ENCODE measurements at regions not wholly inside any gene's neighbourhood (a gene's known extent, or its start where the extent isn't known, plus 50 kb on each side); places are given as distances from the start of the nearest gene placed in this dataset.

DNA sequence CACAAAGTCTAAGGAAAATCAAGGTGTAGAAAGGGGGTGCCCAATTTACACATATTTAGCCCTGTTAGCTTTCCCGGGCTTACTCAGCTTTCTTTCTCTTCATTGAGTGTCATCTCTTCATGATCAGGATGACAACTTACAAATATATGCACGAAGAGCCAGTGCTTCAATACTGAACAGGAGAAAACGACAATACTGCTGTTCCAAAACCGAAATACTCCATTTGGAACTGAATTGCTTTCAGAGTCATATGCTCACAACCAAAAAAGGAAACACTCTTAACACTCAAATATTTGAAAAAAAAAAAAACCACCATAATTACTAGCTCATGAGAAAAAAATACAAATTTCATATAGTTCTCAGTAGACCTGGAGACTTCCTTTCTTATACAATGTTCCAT, 272.1 kb upstream of the DUSP10 start:
- TF ChIP-seq, protein P1, sequence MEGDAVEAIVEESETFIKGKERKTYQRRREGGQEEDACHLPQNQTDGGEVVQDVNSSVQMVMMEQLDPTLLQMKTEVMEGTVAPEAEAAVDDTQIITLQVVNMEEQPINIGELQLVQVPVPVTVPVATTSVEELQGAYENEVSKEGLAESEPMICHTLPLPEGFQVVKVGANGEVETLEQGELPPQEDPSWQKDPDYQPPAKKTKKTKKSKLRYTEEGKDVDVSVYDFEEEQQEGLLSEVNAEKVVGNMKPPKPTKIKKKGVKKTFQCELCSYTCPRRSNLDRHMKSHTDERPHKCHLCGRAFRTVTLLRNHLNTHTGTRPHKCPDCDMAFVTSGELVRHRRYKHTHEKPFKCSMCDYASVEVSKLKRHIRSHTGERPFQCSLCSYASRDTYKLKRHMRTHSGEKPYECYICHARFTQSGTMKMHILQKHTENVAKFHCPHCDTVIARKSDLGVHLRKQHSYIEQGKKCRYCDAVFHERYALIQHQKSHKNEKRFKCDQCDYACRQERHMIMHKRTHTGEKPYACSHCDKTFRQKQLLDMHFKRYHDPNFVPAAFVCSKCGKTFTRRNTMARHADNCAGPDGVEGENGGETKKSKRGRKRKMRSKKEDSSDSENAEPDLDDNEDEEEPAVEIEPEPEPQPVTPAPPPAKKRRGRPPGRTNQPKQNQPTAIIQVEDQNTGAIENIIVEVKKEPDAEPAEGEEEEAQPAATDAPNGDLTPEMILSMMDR (IDR thresholded peaks at IDR 0.05; ENCODE audit: low read depth, low read length): no peak

DNA sequence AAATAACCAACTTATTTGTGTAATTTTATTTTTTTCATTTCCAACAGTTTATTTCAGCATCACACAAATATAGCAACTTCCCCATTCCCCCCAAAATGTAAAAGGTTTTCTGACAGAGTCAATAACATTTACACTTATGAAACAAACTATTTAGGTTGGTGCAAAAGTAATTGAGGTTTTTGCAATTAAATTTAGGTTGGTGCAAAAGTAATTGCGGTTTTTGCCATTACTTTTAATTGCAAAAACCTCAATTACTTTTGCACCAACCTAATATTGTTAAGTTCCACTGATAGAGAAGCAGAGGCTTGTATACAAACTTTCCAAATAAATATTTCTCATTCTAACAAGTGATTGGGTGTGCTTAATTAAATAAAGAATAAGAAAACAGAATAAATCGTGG, 270.9 kb upstream of the DUSP10 start:
- no peak for DNase-seq (ENCODE audit: extremely low read depth, low read depth)
- TF ChIP-seq, protein P1 (IDR thresholded peaks at IDR 0.05; ENCODE audit: low read depth, low read length): no peak

More for the DNA sequence above, 272.1 kb upstream of the DUSP10 start:
- DNase-seq (ENCODE audit: extremely low read depth, low read depth): no peak

DNA sequence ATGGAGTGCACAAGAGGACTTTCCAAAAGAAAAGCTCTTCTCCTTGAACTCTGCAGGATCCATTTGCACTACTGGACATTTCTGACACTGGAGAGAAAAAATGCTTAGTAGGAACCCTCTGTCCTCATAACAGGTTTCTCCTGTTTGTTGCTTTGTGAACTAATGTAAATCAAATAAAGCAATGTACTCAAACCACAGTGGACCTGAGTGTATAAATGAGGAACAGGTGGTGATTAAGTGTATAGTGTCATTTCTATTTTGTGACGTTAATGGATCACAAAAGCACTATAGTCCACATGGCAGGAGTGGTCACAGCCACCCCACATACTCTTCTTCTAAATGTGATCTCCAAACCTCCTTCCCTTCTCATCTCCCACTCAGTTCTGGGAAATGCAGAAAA, 268.4 kb upstream of the DUSP10 start:
- TF ChIP-seq, protein P1 (IDR thresholded peaks at IDR 0.05; ENCODE audit: low read depth, low read length): no peak
- DNase-seq (ENCODE audit: extremely low read depth, low read depth): no peak

DNA sequence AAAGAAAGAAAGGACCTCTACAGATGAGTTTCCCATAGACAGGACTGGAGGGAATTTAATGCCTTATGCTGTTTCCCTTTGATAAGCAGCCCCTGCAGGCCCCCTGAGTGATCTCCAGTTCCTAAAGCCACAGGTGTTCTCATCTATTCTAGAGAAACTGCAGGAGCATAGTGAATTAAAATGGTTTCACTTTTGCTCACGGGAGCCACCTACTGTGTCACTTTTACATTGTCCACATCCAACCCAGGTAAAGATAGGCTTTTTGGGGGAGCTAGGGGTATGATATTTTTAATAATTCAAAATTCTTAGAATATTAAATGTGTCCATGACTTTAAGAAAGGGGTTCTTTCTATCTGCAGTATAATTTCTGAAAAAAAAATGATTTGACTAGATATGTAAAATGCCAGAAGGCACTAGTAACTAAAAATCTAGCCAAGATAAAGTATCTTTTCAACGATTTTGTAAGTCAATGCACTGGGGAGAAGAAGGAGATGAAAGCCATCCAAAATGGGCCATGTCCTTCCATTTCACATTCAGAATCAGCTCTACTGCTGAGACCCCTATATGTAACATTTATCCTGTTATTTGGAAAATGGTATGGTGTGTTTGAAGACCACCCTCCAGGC, 267.3 kb upstream of the DUSP10 start:
- TF ChIP-seq, protein P1 (IDR thresholded peaks at IDR 0.05; ENCODE audit: low read depth, low read length): peak; percentile 43

DNA sequence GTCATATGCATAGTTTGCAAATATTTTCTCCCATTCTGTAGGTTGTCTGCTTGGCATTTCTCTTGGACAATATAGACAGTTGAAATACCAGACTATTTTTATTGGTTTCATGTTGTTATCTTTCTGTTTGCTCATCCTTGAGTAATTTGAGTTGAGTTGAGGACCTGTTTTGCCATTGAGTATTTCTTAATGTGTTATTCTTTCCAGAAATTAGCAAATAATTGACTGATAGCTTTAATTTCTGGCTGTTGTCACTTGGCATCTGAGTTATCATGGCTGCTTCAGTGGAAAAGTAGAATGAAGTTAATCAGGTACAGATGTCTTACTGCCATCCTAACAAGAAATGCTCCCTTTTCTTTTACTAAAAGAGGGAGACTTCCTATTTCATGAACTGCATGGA, 264.8 kb upstream of the DUSP10 start:
- no peak for DNase-seq (ENCODE audit: extremely low read depth, low read depth)
- TF ChIP-seq, protein P1 (IDR thresholded peaks at IDR 0.05; ENCODE audit: low read depth, low read length): no peak

More for the DNA sequence above, 267.3 kb upstream of the DUSP10 start:
- DNase-seq (ENCODE audit: extremely low read depth, low read depth): no peak

DNA sequence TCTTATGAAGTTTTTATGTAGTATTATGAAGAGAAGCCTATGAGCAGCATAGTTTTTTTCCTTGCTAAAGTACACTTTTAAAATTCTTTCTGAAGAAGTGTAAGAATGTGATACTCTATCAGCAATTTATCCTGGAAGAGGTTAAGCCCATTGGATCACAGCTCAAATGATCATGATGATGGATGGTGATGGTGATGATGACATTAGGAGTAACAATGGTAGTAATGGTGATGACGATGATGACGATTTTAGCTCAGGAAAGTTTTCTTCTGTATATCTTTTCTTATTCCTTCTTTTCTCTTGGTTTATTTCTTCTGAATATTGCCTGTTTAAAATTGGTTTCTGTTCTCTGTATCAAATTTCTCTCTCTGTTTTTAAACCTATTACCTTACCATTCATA, 262.9 kb upstream of the DUSP10 start:
- TF ChIP-seq, protein P1 (IDR thresholded peaks at IDR 0.05; ENCODE audit: low read depth, low read length): no peak
- DNase-seq (ENCODE audit: extremely low read depth, low read depth): no peak

DNA sequence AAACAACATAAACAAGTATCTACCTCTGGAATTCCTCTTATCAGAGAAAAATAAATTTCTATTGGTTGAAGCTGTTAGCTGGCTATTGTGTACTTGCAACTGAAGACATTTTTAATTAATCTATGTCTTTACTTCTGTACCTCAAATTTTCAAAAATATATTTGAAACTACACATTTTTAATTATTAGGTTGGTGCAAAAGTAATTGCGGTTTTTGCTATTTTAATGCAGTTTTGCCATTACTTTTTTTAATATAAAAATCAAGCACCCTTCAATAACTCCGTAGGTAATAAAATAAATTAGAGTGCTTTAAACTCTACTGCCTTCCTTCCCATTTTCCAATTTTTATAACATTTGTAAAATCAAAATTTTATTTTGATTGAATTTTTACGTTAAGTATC, 262.1 kb upstream of the DUSP10 start:
- TF ChIP-seq, protein P1 (IDR thresholded peaks at IDR 0.05; ENCODE audit: low read depth, low read length): no peak
- no peak for DNase-seq (ENCODE audit: extremely low read depth, low read depth)
